ENCODE measurements at regions not wholly inside any gene's neighbourhood (a gene's known extent, or its start where the extent isn't known, plus 50 kb on each side); places are given as distances from the start of the nearest gene placed in this dataset.

- no peak for ATAC-seq
- H3K4me1 ChIP-seq: no peaks in the 10 kb centered on the region
- ChIA-PET POLR2A (no interaction called here), CTCF (no interaction called here)
- FAIRE-seq: no peak
- H3K27ac ChIP-seq: no peak overlapping the region
- TF ChIP-seq TFCP2L1 (CRISPR knock-in tag; IDR thresholded peaks at IDR 0.05): no peak
- no peak for TF ChIP-seq ZNF302 (CRISPR knock-in tag; IDR thresholded peaks at IDR 0.05)
- no peak for TF ChIP-seq RNF2 (IDR thresholded peaks at IDR 0.05; ENCODE audit: borderline replicate concordance, low read depth)
- TF ChIP-seq ZSCAN20 (CRISPR knock-in tag; IDR thresholded peaks at IDR 0.05): no peak
- TF ChIP-seq KDM5A (IDR thresholded peaks at IDR 0.05): no peak
- TF ChIP-seq SREBF2 (IDR thresholded peaks at IDR 0.05): no peak
- TF ChIP-seq CBX8 (IDR thresholded peaks at IDR 0.05): no peak
- no peak for TF ChIP-seq REST (IDR thresholded peaks at IDR 0.05)
- TF ChIP-seq NPAS2 (CRISPR knock-in tag; IDR thresholded peaks at IDR 0.05; ENCODE audit: borderline replicate concordance): no peak
- TF ChIP-seq MAX (IDR thresholded peaks at IDR 0.05): no peak
- TF ChIP-seq EHF (CRISPR knock-in tag; IDR thresholded peaks at IDR 0.05): no peak
- no peak for TF ChIP-seq RAD21 (conservative IDR thresholded peaks at IDR 0.05 in 1 of 2, IDR thresholded peaks at IDR 0.05 in 1 of 2)
- no peak for TF ChIP-seq PHF8 (IDR thresholded peaks at IDR 0.05; ENCODE audit: borderline replicate concordance, low read depth)
- TF ChIP-seq RARB (CRISPR knock-in tag; IDR thresholded peaks at IDR 0.05): no peak
- TF ChIP-seq RCOR1 (IDR thresholded peaks at IDR 0.05; ENCODE audit: low read depth, low read length): no peak
- no peak for TF ChIP-seq CHD2 (IDR thresholded peaks at IDR 0.05; ENCODE audit: low read length, partially characterized antibody)
- TF ChIP-seq BHLHE40 (IDR thresholded peaks at IDR 0.05; ENCODE audit: low read depth, low read length): no peak
- no peak for TF ChIP-seq EHMT2 (IDR thresholded peaks at IDR 0.05; ENCODE audit: low read depth)
- no peak overlapping the region for H3K4me3 ChIP-seq
- H3K9me3 ChIP-seq: no peaks in the 10 kb centered on the region
- 24% methylated on average over 2 of the region's 2 CpGs for WGBS (ENCODE audit: missing lambda C conversion rate)
- DNase-seq (ENCODE audit: low read depth in 1 of 2, low spot score in 1 of 2): no peak
- H3K4me2 ChIP-seq: no peak overlapping the region
These were observed 276.9 kb upstream of the RUNX1 start for GRCh38 chr21:35325953-35326352.

GRCh38 chr21:35324372-35325220, 275.5 kb upstream of the RUNX1 start:
- POLR2A ChIA-PET: no interaction called here
- Histone ChIP-seq H3K9me3 (no peaks in the 10 kb centered on the region), H3K27ac (no peak overlapping the region), H3K4me3 (no peak overlapping the region), H3K4me1 (no peaks in the 10 kb centered on the region), H3K4me2 (no peak overlapping the region)
- WGBS (ENCODE audit: missing lambda C conversion rate): 69% methylated on average over 13 of the region's 14 CpGs
- DNase-seq (ENCODE audit: low read depth in 1 of 2, low spot score in 1 of 2) (no peak), FAIRE-seq (no peak), ATAC-seq (no peak)
- CTCF ChIA-PET: no interaction called here
- TF ChIP-seq KDM1A (IDR thresholded peaks at IDR 0.05; ENCODE audit: low read depth) (no peak), HOXA7 (CRISPR knock-in tag; IDR thresholded peaks at IDR 0.05) (no peak), TP53 (CRISPR knock-in tag; IDR thresholded peaks at IDR 0.05) (no peak)

GRCh38 chr21:35323947-35324346, 274.8 kb upstream of the RUNX1 start:
- H3K4me2 ChIP-seq: no peak overlapping the region
- TF ChIP-seq POLR2AphosphoS2 (conservative IDR thresholded peaks at IDR 0.05; ENCODE audit: low read length): no peak
- POLR2A ChIA-PET: no interaction called here
- no peaks in the 10 kb centered on the region for H3K9me3 ChIP-seq
- CTCF ChIA-PET: no interaction called here
- FAIRE-seq (no peak), ATAC-seq (no peak), DNase-seq (ENCODE audit: low read depth in 1 of 2, low spot score in 1 of 2) (no peak)
- no peaks in the 10 kb centered on the region for H3K4me1 ChIP-seq
- 59% methylated on average over 7 of the region's 9 CpGs for WGBS (ENCODE audit: missing lambda C conversion rate)
- H3K27ac ChIP-seq: no peak overlapping the region
- H3K4me3 ChIP-seq: no peak overlapping the region

All from A549 (cell line).